ENCODE measurements at regions not wholly inside any gene's neighbourhood (a gene's known extent, or its start where the extent isn't known, plus 50 kb on each side); places are given as distances from the start of the nearest gene placed in this dataset.
"Not testable (repeated sequence)": the region's sequence is repeated elsewhere in the genome, so short reads cannot be mapped to it uniquely, and the experiment has no call there.

GRCh38 chr1:72432645-72433267, 150.4 kb upstream of the NEGR1 start:
- Histone ChIP-seq H3K9ac (ENCODE audit: low read depth in 1 of 2, low read length in 2 of 2) (no peak overlapping the region), H3K4me3 (ENCODE audit: low read length in 2 of 2) (no peak overlapping the region), H3K36me3 (ENCODE audit: control insufficient read depth in 2 of 2, insufficient read depth in 2 of 2, low read length in 2 of 2) (no peaks in the 10 kb centered on the region), H3K4me1 (ENCODE audit: control insufficient read depth in 2 of 2, insufficient read depth in 2 of 2, low read length in 2 of 2) (no peaks in the 10 kb centered on the region), H3K27me3 (ENCODE audit: control insufficient read depth in 2 of 2, insufficient read depth in 2 of 2, low read length in 2 of 2) (no peaks in the 10 kb centered on the region), H3K27ac (ENCODE audit: low read depth in 2 of 2, low read length in 2 of 2) (no peak overlapping the region), H3K9me3 (ENCODE audit: control insufficient read depth in 2 of 2, low read length in 2 of 2) (no peaks in the 10 kb centered on the region)

- Histone ChIP-seq H3K4me3 (ENCODE audit: low read length in 2 of 2) (no peak overlapping the region), H3K36me3 (ENCODE audit: control insufficient read depth in 2 of 2, insufficient read depth in 2 of 2, low read length in 2 of 2) (no peaks in the 10 kb centered on the region), H3K27me3 (ENCODE audit: control insufficient read depth in 2 of 2, insufficient read depth in 2 of 2, low read length in 2 of 2) (no peaks in the 10 kb centered on the region), H3K9ac (ENCODE audit: low read depth in 1 of 2, low read length in 2 of 2) (no peak overlapping the region), H3K9me3 (ENCODE audit: control insufficient read depth in 2 of 2, low read length in 2 of 2) (no peaks in the 10 kb centered on the region), H3K27ac (ENCODE audit: low read depth in 2 of 2, low read length in 2 of 2) (no peak overlapping the region), H3K4me1 (ENCODE audit: control insufficient read depth in 2 of 2, insufficient read depth in 2 of 2, low read length in 2 of 2) (no peaks in the 10 kb centered on the region)
These were observed 149.5 kb upstream of the NEGR1 start for GRCh38 chr1:72431810-72432209.

GRCh38 chr1:72428276-72428675, 145.9 kb upstream of the NEGR1 start:
- H3K4me3 ChIP-seq (ENCODE audit: low read length in 2 of 2); H3K27me3 ChIP-seq (ENCODE audit: control insufficient read depth in 2 of 2, insufficient read depth in 2 of 2, low read length in 2 of 2); H3K36me3 ChIP-seq (ENCODE audit: control insufficient read depth in 2 of 2, insufficient read depth in 2 of 2, low read length in 2 of 2); H3K4me1 ChIP-seq (ENCODE audit: control insufficient read depth in 2 of 2, insufficient read depth in 2 of 2, low read length in 2 of 2); H3K27ac ChIP-seq (ENCODE audit: low read depth in 2 of 2, low read length in 2 of 2); H3K9me3 ChIP-seq (ENCODE audit: control insufficient read depth in 2 of 2, low read length in 2 of 2); H3K9ac ChIP-seq (ENCODE audit: low read depth in 1 of 2, low read length in 2 of 2): not testable (repeated sequence)

DNA sequence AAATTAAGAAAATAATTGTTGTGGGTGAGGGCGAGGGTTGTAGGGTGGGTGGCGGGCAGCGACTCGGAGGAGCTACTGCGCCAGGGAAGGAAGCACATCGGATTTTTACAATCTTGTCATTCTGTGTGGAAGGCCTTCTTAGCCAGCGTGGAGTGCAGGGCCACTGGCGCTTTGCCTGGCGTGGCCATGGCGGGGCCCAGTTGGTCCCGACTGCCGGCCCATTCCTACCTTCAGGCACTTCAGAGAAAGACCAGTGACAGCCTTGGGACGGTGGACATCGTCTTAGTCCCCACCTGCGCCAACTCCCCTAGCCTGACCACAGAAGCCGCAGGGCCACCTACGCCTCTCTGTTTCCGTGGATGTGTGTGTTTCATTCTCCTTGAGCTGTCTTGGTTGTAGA, 136.9 kb upstream of the NEGR1 start:
- no peaks in the 10 kb centered on the region for H3K4me1 ChIP-seq (ENCODE audit: control insufficient read depth in 2 of 2, insufficient read depth in 2 of 2, low read length in 2 of 2)
- no peak overlapping the region for H3K9ac ChIP-seq (ENCODE audit: low read depth in 1 of 2, low read length in 2 of 2)
- H3K9me3 ChIP-seq (ENCODE audit: control insufficient read depth in 2 of 2, low read length in 2 of 2) = no peaks in the 10 kb centered on the region
- H3K27me3 ChIP-seq (ENCODE audit: control insufficient read depth in 2 of 2, insufficient read depth in 2 of 2, low read length in 2 of 2) = no peaks in the 10 kb centered on the region
- no peak overlapping the region for H3K27ac ChIP-seq (ENCODE audit: low read depth in 2 of 2, low read length in 2 of 2)
- H3K36me3 ChIP-seq (ENCODE audit: control insufficient read depth in 2 of 2, insufficient read depth in 2 of 2, low read length in 2 of 2) = no peaks in the 10 kb centered on the region
- H3K4me3 ChIP-seq (ENCODE audit: low read length in 2 of 2) = no peak overlapping the region

DNA sequence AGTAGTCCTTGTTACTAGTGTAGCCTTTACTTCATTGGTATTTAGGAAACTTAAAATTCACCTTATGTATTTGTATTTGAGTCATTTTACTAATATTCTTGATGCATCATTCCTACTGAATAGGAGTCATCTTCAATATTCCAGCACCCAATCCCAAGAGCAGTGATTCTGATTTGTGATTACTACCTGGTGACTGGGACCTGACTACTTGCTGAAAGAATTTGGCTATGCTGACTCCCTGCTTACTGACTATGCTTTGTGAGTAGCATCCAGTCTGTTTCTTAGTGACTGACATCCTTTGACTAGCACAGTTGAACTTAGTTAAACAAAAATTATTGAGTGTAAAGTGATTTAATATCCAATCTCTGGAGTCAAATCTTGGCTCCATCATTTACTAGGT, 129.9 kb upstream of the NEGR1 start:
- Histone ChIP-seq H3K27ac (ENCODE audit: low read depth in 2 of 2, low read length in 2 of 2) (no peak overlapping the region), H3K4me1 (ENCODE audit: control insufficient read depth in 2 of 2, insufficient read depth in 2 of 2, low read length in 2 of 2) (no peaks in the 10 kb centered on the region), H3K36me3 (ENCODE audit: control insufficient read depth in 2 of 2, insufficient read depth in 2 of 2, low read length in 2 of 2) (no peaks in the 10 kb centered on the region), H3K9ac (ENCODE audit: low read depth in 1 of 2, low read length in 2 of 2) (no peak overlapping the region), H3K4me3 (ENCODE audit: low read length in 2 of 2) (no peak overlapping the region), H3K9me3 (ENCODE audit: control insufficient read depth in 2 of 2, low read length in 2 of 2) (no peaks in the 10 kb centered on the region), H3K27me3 (ENCODE audit: control insufficient read depth in 2 of 2, insufficient read depth in 2 of 2, low read length in 2 of 2) (no peaks in the 10 kb centered on the region)

- no peaks in the 10 kb centered on the region for H3K4me1 ChIP-seq (ENCODE audit: control insufficient read depth in 2 of 2, insufficient read depth in 2 of 2, low read length in 2 of 2)
- no peaks in the 10 kb centered on the region for H3K9me3 ChIP-seq (ENCODE audit: control insufficient read depth in 2 of 2, low read length in 2 of 2)
- H3K36me3 ChIP-seq (ENCODE audit: control insufficient read depth in 2 of 2, insufficient read depth in 2 of 2, low read length in 2 of 2) = no peaks in the 10 kb centered on the region
- H3K27me3 ChIP-seq (ENCODE audit: control insufficient read depth in 2 of 2, insufficient read depth in 2 of 2, low read length in 2 of 2) = no peaks in the 10 kb centered on the region
- H3K4me3 ChIP-seq (ENCODE audit: low read length in 2 of 2) = no peak overlapping the region
- no peak overlapping the region for H3K9ac ChIP-seq (ENCODE audit: low read depth in 1 of 2, low read length in 2 of 2)
- H3K27ac ChIP-seq (ENCODE audit: low read depth in 2 of 2, low read length in 2 of 2) = no peak overlapping the region
These were observed 117.5 kb upstream of the NEGR1 start for GRCh38 chr1:72399807-72400206.

GRCh38 chr1:72397786-72398185, 115.4 kb upstream of the NEGR1 start:
- Histone ChIP-seq H3K4me3 (ENCODE audit: low read length in 2 of 2) (no peak overlapping the region), H3K36me3 (ENCODE audit: control insufficient read depth in 2 of 2, insufficient read depth in 2 of 2, low read length in 2 of 2) (no peaks in the 10 kb centered on the region), H3K9ac (ENCODE audit: low read depth in 1 of 2, low read length in 2 of 2) (no peak overlapping the region), H3K9me3 (ENCODE audit: control insufficient read depth in 2 of 2, low read length in 2 of 2) (no peaks in the 10 kb centered on the region), H3K27ac (ENCODE audit: low read depth in 2 of 2, low read length in 2 of 2) (no peak overlapping the region), H3K27me3 (ENCODE audit: control insufficient read depth in 2 of 2, insufficient read depth in 2 of 2, low read length in 2 of 2) (no peaks in the 10 kb centered on the region), H3K4me1 (ENCODE audit: control insufficient read depth in 2 of 2, insufficient read depth in 2 of 2, low read length in 2 of 2) (no peaks in the 10 kb centered on the region)

GRCh38 chr1:72394457-72394856, 112.1 kb upstream of the NEGR1 start:
- Histone ChIP-seq H3K9me3 (ENCODE audit: control insufficient read depth in 2 of 2, low read length in 2 of 2) (no peaks in the 10 kb centered on the region), H3K27ac (ENCODE audit: low read depth in 2 of 2, low read length in 2 of 2) (no peak overlapping the region), H3K27me3 (ENCODE audit: control insufficient read depth in 2 of 2, insufficient read depth in 2 of 2, low read length in 2 of 2) (no peaks in the 10 kb centered on the region), H3K4me3 (ENCODE audit: low read length in 2 of 2) (no peak overlapping the region), H3K9ac (ENCODE audit: low read depth in 1 of 2, low read length in 2 of 2) (no peak overlapping the region), H3K36me3 (ENCODE audit: control insufficient read depth in 2 of 2, insufficient read depth in 2 of 2, low read length in 2 of 2) (no peaks in the 10 kb centered on the region), H3K4me1 (ENCODE audit: control insufficient read depth in 2 of 2, insufficient read depth in 2 of 2, low read length in 2 of 2) (no peaks in the 10 kb centered on the region)

DNA sequence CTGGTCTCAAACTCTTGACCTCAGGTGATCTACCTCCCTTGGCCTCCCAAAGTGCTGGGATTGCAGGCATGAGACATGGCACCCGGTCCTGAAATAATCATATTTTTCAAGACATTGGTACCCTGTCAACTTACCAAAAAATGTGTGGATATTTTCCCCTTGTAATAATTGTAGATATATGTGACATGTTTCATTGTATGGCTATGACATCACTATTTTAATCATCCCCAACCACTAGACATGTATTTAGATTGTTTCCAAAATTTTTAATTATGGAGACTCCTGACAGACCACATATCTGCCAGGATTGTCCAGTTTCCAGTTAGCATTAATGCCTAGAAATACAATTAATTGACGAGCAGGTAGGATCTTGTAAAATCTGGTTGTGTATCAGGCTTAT, 96.7 kb upstream of the NEGR1 start:
- no peaks in the 10 kb centered on the region for H3K4me1 ChIP-seq (ENCODE audit: control insufficient read depth in 2 of 2, insufficient read depth in 2 of 2, low read length in 2 of 2)
- H3K4me3 ChIP-seq (ENCODE audit: low read length in 2 of 2) = no peak overlapping the region
- H3K27ac ChIP-seq (ENCODE audit: low read depth in 2 of 2, low read length in 2 of 2) = no peak overlapping the region
- no peaks in the 10 kb centered on the region for H3K27me3 ChIP-seq (ENCODE audit: control insufficient read depth in 2 of 2, insufficient read depth in 2 of 2, low read length in 2 of 2)
- H3K9ac ChIP-seq (ENCODE audit: low read depth in 1 of 2, low read length in 2 of 2) = no peak overlapping the region
- H3K9me3 ChIP-seq (ENCODE audit: control insufficient read depth in 2 of 2, low read length in 2 of 2) = no peaks in the 10 kb centered on the region
- H3K36me3 ChIP-seq (ENCODE audit: control insufficient read depth in 2 of 2, insufficient read depth in 2 of 2, low read length in 2 of 2) = no peaks in the 10 kb centered on the region

DNA sequence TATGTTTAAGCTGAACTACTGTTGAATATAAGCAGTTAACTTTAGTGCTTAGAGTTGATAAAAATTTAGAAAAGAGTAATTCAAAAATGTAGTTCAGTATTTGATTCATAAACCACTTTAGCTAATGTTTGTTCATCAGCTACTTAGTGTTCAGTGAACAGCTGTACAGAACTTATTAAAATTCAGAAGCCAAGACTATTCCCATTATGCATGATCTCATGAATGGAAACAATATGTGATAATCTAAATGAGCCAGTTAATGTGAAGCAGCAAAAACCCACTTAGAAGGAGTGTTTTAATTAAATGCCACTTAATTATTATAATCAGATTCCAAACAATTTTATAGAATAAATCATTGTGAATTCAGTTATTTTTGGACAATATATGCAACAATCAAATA, 92.9 kb upstream of the NEGR1 start:
- Histone ChIP-seq H3K4me1 (ENCODE audit: control insufficient read depth in 2 of 2, insufficient read depth in 2 of 2, low read length in 2 of 2) (no peaks in the 10 kb centered on the region), H3K9ac (ENCODE audit: low read depth in 1 of 2, low read length in 2 of 2) (no peak overlapping the region), H3K27me3 (ENCODE audit: control insufficient read depth in 2 of 2, insufficient read depth in 2 of 2, low read length in 2 of 2) (no peaks in the 10 kb centered on the region), H3K36me3 (ENCODE audit: control insufficient read depth in 2 of 2, insufficient read depth in 2 of 2, low read length in 2 of 2) (no peaks in the 10 kb centered on the region), H3K4me3 (ENCODE audit: low read length in 2 of 2) (no peak overlapping the region), H3K27ac (ENCODE audit: low read depth in 2 of 2, low read length in 2 of 2) (no peak overlapping the region), H3K9me3 (ENCODE audit: control insufficient read depth in 2 of 2, low read length in 2 of 2) (no peaks in the 10 kb centered on the region)

Measured in mucosa of rectum (tissue), 2 donors.